Hepatocyte (in vitro differentiated cells): ENCODE measurements at regions not wholly inside any gene's neighbourhood (a gene's known extent, or its start where the extent isn't known, plus 50 kb on each side); places are given as distances from the start of the nearest gene placed in this dataset.

Source experiments
- DNase-seq: peaks from one replicate; pipeline ENCODE4 v3.0.0-alpha.2; 2016; ENCODE audit warnings: low spot score
- H2AFZ ChIP-seq: fragments of 200-600 bp; sonication (generic); 2 replicates; pipeline ENCODE4 v1.6.0; 2016; ENCODE audit warnings: antibody characterized with exemption, mild to moderate bottlenecking
- H3K27ac ChIP-seq: fragments of 200-600 bp; sonication (generic); 2 replicates; pipeline ENCODE4 v1.5.1; 2016; ENCODE audit warnings: mild to moderate bottlenecking
- H3K27me3 ChIP-seq: fragments of 200-600 bp; sonication (generic); 2 replicates; pipeline ENCODE4 v1.6.1; 2016
- H3K36me3 ChIP-seq: fragments of 200-600 bp; sonication (generic); replicated peaks from 2 replicates; pipeline ENCODE4 v1.5.1; 2016; ENCODE audit warnings: low read depth; ENCODE audit not compliant: insufficient read depth
- H3K4me1 ChIP-seq: fragments of 200-600 bp; sonication (generic); 2 replicates; pipeline ENCODE4 v1.5.1; 2016; ENCODE audit warnings: mild to moderate bottlenecking, moderate library complexity; ENCODE audit not compliant: insufficient read depth
- H3K4me2 ChIP-seq: fragments of 200-600 bp; sonication (generic); 2 replicates; pipeline ENCODE4 v1.6.0; 2016
- H3K4me3 ChIP-seq: fragments of 200-600 bp; sonication (generic); 2 replicates; pipeline ENCODE4 v1.5.1; 2016; ENCODE audit warnings: mild to moderate bottlenecking
- H3K79me2 ChIP-seq: fragments of 200-600 bp; sonication (generic); 2 replicates; pipeline ENCODE4 v1.6.0; 2017; ENCODE audit warnings: mild to moderate bottlenecking
- H3K9me2 ChIP-seq: fragments of 200-600 bp; sonication (generic); replicated peaks from 2 replicates; pipeline ENCODE4 v1.6.0; 2017; ENCODE audit warnings: mild to moderate bottlenecking; ENCODE audit not compliant: insufficient read depth
- H3K9me3 ChIP-seq: fragments of 200-600 bp; sonication (generic); 2 replicates; pipeline ENCODE4 v1.5.1; 2016; ENCODE audit warnings: low read depth, mild to moderate bottlenecking
- H4K20me1 ChIP-seq: fragments of 200-600 bp; sonication (generic); 2 replicates; pipeline ENCODE4 v1.6.0; 2016; ENCODE audit warnings: mild to moderate bottlenecking; ENCODE audit not compliant: insufficient read depth, poor library complexity, severe bottlenecking
- EZH2 ChIP-seq: fragments of 200-600 bp; sonication (generic); IDR thresholded peaks from 2 replicates; pipeline ENCODE4 v1.6.1; 2016; ENCODE audit warnings: antibody characterized with exemption, mild to moderate bottlenecking, borderline replicate concordance
- EZH2phosphoT487 ChIP-seq: fragments of 200-600 bp; sonication (generic); IDR thresholded peaks from one replicate; pipeline ENCODE4 v1.6.1; 2018; ENCODE audit warnings: antibody characterized with exemption, mild to moderate bottlenecking, low read depth, moderate library complexity; ENCODE audit not compliant: unreplicated experiment, severe bottlenecking
- WGBS: methylation state at CpG from one replicate; pipeline ENCODE4 v1.1.6; 2016; ENCODE audit warnings: low lambda C conversion rate; ENCODE audit errors: missing lambda C conversion rate; 5-methylcytosine and 5-hydroxymethylcytosine counted together
- TF ChIP-seq, protein P1 (sequence below): fragments of 200-600 bp; sonication (generic); IDR thresholded peaks from 2 replicates; pipeline ENCODE4 v1.5.1; 2016; ENCODE audit warnings: antibody characterized with exemption, mild to moderate bottlenecking; ENCODE audit not compliant: poor library complexity

DNA sequence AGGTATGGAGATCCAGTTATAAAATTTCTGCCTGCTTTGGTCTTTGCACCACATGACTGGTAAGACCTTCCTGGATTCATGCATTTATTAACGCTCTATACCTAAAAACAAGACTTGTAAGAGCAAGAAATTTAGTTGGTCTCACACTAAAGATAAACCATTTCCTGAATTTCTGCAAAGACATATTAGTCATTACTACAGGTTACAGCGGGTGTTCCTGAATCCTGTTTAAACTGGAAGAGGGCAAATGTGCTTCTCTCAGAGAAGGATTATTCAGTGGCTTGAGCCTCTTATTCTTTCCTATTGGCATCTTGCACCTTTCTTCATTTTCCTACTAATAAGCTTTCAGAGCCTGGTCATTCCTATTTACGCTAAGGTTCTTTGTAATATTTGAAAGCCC lies 397.6 kb upstream of the TENM3 start:
- Histone ChIP-seq H3K9me3 (no peaks in the 10 kb centered on the region), H3K79me2 (no peaks in the 10 kb centered on the region), H3K36me3 (no peaks in the 10 kb centered on the region), H4K20me1 (no peaks in the 10 kb centered on the region), H3K9me2 (no peaks in the 10 kb centered on the region), H3K27ac (no peak overlapping the region), H3K4me3 (no peak overlapping the region), H2AFZ (no peak overlapping the region), H3K27me3 (no peaks in the 10 kb centered on the region), H3K4me1 (no peaks in the 10 kb centered on the region), H3K4me2 (no peak overlapping the region)
- DNase-seq = no peak
- TF ChIP-seq EZH2 = no peak
- TF ChIP-seq EZH2phosphoT487 = no peak
- TF ChIP-seq, protein P1, sequence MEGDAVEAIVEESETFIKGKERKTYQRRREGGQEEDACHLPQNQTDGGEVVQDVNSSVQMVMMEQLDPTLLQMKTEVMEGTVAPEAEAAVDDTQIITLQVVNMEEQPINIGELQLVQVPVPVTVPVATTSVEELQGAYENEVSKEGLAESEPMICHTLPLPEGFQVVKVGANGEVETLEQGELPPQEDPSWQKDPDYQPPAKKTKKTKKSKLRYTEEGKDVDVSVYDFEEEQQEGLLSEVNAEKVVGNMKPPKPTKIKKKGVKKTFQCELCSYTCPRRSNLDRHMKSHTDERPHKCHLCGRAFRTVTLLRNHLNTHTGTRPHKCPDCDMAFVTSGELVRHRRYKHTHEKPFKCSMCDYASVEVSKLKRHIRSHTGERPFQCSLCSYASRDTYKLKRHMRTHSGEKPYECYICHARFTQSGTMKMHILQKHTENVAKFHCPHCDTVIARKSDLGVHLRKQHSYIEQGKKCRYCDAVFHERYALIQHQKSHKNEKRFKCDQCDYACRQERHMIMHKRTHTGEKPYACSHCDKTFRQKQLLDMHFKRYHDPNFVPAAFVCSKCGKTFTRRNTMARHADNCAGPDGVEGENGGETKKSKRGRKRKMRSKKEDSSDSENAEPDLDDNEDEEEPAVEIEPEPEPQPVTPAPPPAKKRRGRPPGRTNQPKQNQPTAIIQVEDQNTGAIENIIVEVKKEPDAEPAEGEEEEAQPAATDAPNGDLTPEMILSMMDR = no peak
- 85% methylated on average over 3 of the region's 3 CpGs for WGBS

GRCh38 chr4:181846934-181847333 lies 396.3 kb upstream of the TENM3 start:
- Histone ChIP-seq H3K79me2 (no peaks in the 10 kb centered on the region), H3K4me2 (no peak overlapping the region), H3K4me3 (no peak overlapping the region), H3K27me3 (no peaks in the 10 kb centered on the region), H2AFZ (no peak overlapping the region), H3K36me3 (no peaks in the 10 kb centered on the region), H4K20me1 (no peaks in the 10 kb centered on the region), H3K9me3 (no peaks in the 10 kb centered on the region), H3K9me2 (no peaks in the 10 kb centered on the region), H3K4me1 (no peaks in the 10 kb centered on the region), H3K27ac (no peak overlapping the region)
- no peak for DNase-seq
- 67% methylated on average over 4 of the region's 4 CpGs for WGBS
- TF ChIP-seq EZH2 = no peak
- TF ChIP-seq, protein P1 = no peak
- TF ChIP-seq EZH2phosphoT487 = no peak

DNA sequence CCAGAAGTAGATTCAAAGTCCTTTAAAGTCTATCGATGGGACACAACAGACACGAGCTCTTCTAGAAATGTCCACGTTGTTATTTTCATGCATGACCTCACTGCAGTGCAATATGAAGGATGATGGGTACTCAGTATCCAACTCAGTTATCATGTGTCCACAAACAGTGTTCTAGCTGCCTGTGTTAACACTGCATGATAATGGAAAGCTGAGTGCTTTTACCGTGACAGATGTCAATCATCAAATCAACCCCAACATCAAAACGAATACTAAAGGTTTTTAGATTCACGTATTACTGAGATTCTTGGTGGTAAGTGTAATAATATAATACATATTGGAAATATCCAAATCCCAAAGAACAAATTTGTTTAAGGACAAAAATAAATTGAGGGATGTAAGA lies 394.8 kb upstream of the TENM3 start:
- Histone ChIP-seq H3K4me3 (no peak overlapping the region), H3K79me2 (no peaks in the 10 kb centered on the region), H3K4me1 (no peaks in the 10 kb centered on the region), H3K36me3 (no peaks in the 10 kb centered on the region), H2AFZ (no peak overlapping the region), H3K9me3 (no peaks in the 10 kb centered on the region), H4K20me1 (no peaks in the 10 kb centered on the region), H3K4me2 (no peak overlapping the region), H3K27ac (no peak overlapping the region), H3K9me2 (no peaks in the 10 kb centered on the region), H3K27me3 (no peaks in the 10 kb centered on the region)
- no peak for DNase-seq
- TF ChIP-seq, protein P1 = no peak
- 93% methylated on average over 6 of the region's 6 CpGs for WGBS

GRCh38 chr4:181849472-181849871 lies 393.7 kb upstream of the TENM3 start:
- H4K20me1 ChIP-seq = no peaks in the 10 kb centered on the region
- H2AFZ ChIP-seq = no peak overlapping the region
- no peaks in the 10 kb centered on the region for H3K36me3 ChIP-seq
- no peaks in the 10 kb centered on the region for H3K9me2 ChIP-seq
- H3K4me1 ChIP-seq = no peaks in the 10 kb centered on the region
- no peak for DNase-seq
- H3K79me2 ChIP-seq = no peaks in the 10 kb centered on the region
- no peak overlapping the region for H3K4me2 ChIP-seq
- TF ChIP-seq, protein P1 = no peak
- TF ChIP-seq EZH2phosphoT487 = no peak
- no peak for TF ChIP-seq EZH2
- no peaks in the 10 kb centered on the region for H3K27me3 ChIP-seq
- H3K4me3 ChIP-seq = no peak overlapping the region
- WGBS = 57% methylated on average over 2 of the region's 2 CpGs
- H3K9me3 ChIP-seq = no peaks in the 10 kb centered on the region
- no peak overlapping the region for H3K27ac ChIP-seq
